ENCODE measurements at regions not wholly inside any gene's neighbourhood (a gene's known extent, or its start where the extent isn't known, plus 50 kb on each side); places are given as distances from the start of the nearest gene placed in this dataset.

DNA sequence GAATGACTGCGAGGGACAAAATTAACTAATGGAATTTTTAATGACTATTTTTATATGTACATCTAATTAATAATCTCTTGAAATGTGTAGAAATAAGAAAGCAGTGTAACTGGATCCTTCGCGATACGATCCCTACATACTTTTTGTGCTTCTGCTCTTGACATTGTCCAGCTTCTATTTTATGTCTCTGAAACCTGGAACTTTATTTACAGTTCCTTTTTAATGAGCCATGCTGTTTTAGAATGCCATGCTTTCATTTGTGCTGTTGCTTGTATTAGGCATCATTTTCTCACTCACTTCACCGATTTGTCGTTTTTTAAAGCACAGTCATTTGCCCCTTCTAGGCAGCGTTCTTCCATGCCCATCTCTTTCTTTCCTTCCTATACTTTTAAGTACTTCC is 301.3 kb downstream of the EDEM1 start:
- TF ChIP-seq, protein P1, sequence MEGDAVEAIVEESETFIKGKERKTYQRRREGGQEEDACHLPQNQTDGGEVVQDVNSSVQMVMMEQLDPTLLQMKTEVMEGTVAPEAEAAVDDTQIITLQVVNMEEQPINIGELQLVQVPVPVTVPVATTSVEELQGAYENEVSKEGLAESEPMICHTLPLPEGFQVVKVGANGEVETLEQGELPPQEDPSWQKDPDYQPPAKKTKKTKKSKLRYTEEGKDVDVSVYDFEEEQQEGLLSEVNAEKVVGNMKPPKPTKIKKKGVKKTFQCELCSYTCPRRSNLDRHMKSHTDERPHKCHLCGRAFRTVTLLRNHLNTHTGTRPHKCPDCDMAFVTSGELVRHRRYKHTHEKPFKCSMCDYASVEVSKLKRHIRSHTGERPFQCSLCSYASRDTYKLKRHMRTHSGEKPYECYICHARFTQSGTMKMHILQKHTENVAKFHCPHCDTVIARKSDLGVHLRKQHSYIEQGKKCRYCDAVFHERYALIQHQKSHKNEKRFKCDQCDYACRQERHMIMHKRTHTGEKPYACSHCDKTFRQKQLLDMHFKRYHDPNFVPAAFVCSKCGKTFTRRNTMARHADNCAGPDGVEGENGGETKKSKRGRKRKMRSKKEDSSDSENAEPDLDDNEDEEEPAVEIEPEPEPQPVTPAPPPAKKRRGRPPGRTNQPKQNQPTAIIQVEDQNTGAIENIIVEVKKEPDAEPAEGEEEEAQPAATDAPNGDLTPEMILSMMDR (IDR thresholded peaks at IDR 0.05; ENCODE audit: low read length): no peak
- TF ChIP-seq EZH2 (optimal IDR thresholded peaks at IDR 0.05; ENCODE audit: low read depth, low read length): no peak
- TF ChIP-seq EZH2phosphoT487 (IDR thresholded peaks at IDR 0.05; ENCODE audit: low read length): no peak
